ENCODE measurements at regions not wholly inside any gene's neighbourhood (a gene's known extent, or its start where the extent isn't known, plus 50 kb on each side); places are given as distances from the start of the nearest gene placed in this dataset.
A peak's percentile ranks its signal among the peaks of the same experiment; 100 is the strongest.

DNA sequence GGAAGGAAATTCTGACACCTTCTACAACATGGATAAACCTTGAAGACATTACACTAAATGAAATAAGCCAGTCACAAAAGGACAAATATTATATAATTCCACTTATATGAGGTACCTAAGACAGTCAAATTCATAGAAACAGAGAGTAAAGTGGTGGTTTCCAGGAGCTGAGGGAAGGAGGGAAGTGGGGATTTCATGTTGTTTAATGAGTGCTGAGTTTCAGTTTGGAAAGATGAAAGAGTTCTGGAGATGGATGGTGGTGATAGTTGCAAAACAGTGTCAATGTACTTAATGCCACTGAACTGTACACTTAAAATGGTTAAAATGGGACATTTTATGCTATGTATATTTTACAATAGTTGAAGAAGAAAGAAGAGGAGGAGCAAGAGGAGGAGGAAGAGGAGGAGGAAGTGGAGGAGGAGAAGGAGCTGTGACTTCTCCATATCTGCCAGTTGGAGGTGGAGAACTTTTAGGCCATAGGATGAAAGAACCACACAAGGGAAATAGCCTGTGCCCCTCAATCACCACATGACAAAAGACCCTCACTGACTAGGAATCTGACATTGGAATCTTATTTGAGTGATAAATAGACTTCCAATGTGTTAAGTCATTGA lies 55.3 kb upstream of the LGALSL start:
- TF ChIP-seq, protein P1, sequence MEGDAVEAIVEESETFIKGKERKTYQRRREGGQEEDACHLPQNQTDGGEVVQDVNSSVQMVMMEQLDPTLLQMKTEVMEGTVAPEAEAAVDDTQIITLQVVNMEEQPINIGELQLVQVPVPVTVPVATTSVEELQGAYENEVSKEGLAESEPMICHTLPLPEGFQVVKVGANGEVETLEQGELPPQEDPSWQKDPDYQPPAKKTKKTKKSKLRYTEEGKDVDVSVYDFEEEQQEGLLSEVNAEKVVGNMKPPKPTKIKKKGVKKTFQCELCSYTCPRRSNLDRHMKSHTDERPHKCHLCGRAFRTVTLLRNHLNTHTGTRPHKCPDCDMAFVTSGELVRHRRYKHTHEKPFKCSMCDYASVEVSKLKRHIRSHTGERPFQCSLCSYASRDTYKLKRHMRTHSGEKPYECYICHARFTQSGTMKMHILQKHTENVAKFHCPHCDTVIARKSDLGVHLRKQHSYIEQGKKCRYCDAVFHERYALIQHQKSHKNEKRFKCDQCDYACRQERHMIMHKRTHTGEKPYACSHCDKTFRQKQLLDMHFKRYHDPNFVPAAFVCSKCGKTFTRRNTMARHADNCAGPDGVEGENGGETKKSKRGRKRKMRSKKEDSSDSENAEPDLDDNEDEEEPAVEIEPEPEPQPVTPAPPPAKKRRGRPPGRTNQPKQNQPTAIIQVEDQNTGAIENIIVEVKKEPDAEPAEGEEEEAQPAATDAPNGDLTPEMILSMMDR (conservative IDR thresholded peaks at IDR 0.05 in 1 of 2, IDR thresholded peaks at IDR 0.05 in 1 of 2; ENCODE audit: low read depth in 1 of 2, low read length in 2 of 2) = no peak
- no peak for TF ChIP-seq EZH2 (IDR thresholded peaks at IDR 0.05; ENCODE audit: low read length, missing control alignments)
- Histone ChIP-seq H3K4me1 (ENCODE audit: control insufficient read depth, extremely low read depth, insufficient read depth, low read length) (peaks cover 2% of the 10 kb centered on the region), H3K9me3 (ENCODE audit: control insufficient read depth, insufficient read depth, low read depth, low read length) (no peaks in the 10 kb centered on the region)

DNA sequence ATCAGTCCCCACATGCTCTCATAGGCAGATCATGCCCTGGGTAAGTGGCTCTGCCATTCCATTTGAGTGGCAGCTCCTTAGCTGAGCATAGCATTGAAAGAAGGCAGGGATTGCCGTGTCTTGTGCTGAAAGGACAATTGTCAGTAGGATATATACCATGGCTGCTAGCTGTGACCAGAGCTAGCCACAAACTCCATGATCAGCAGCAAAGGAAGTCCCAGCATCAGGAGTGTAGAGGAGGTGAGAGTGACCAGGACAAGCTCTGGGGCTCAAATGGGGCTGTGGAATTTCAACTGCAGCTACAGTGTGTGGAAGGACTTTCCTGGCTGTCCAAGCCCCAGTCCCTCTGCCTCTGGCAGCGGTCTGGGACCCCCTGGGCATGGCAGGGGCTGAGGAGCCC lies 54.4 kb upstream of the LGALSL start:
- no peak overlapping the region for H2AFZ ChIP-seq (ENCODE audit: low read length)
- H3K27me3 ChIP-seq (ENCODE audit: control insufficient read depth, insufficient read depth, low read length) = no peaks in the 10 kb centered on the region
- DNase-seq (ENCODE audit: low read depth in 2 of 2) = no peak
- H3K36me3 ChIP-seq (ENCODE audit: control insufficient read depth, insufficient read depth, low read length) = no peaks in the 10 kb centered on the region
- H3K9ac ChIP-seq (ENCODE audit: insufficient read depth, low read length) = no peak overlapping the region
- H3K27ac ChIP-seq (ENCODE audit: insufficient read depth, low read length) = no peak overlapping the region
- no peak overlapping the region for H3K4me2 ChIP-seq (ENCODE audit: extremely low read depth, insufficient read depth, low read length)
- H4K20me1 ChIP-seq (ENCODE audit: control insufficient read depth, extremely low read depth, insufficient read depth, low read length) = no peaks in the 10 kb centered on the region
- no peaks in the 10 kb centered on the region for H3K79me2 ChIP-seq (ENCODE audit: control insufficient read depth, insufficient read depth, low read length)
- peaks cover 5% of the 10 kb centered on the region for H3K4me1 ChIP-seq (ENCODE audit: control insufficient read depth, extremely low read depth, insufficient read depth, low read length)
- no peak for TF ChIP-seq EZH2 (IDR thresholded peaks at IDR 0.05; ENCODE audit: low read length, missing control alignments)
- TF ChIP-seq, protein P1 (conservative IDR thresholded peaks at IDR 0.05 in 1 of 2, IDR thresholded peaks at IDR 0.05 in 1 of 2; ENCODE audit: low read depth in 1 of 2, low read length in 2 of 2) = no peak
- no peak overlapping the region for H3K4me3 ChIP-seq (replicated peaks in 1 of 4; ENCODE audit: control extremely low read depth in 1 of 4, insufficient read depth in 1 of 4, low read depth in 3 of 4, low read length in 4 of 4)
- H3K9me3 ChIP-seq (ENCODE audit: control insufficient read depth, insufficient read depth, low read depth, low read length) = no peaks in the 10 kb centered on the region

More for the DNA sequence above, 55.3 kb upstream of the LGALSL start:
- no peaks in the 10 kb centered on the region for H4K20me1 ChIP-seq (ENCODE audit: control insufficient read depth, extremely low read depth, insufficient read depth, low read length)
- no peak overlapping the region for H2AFZ ChIP-seq (ENCODE audit: low read length)
- no peaks in the 10 kb centered on the region for H3K36me3 ChIP-seq (ENCODE audit: control insufficient read depth, insufficient read depth, low read length)
- DNase-seq (ENCODE audit: low read depth in 2 of 2) = no peak
- no peak overlapping the region for H3K9ac ChIP-seq (ENCODE audit: insufficient read depth, low read length)
- no peak overlapping the region for H3K4me2 ChIP-seq (ENCODE audit: extremely low read depth, insufficient read depth, low read length)
- peaks cover 2% of the 10 kb centered on the region for H3K27me3 ChIP-seq (ENCODE audit: control insufficient read depth, insufficient read depth, low read length)
- no peak overlapping the region for H3K27ac ChIP-seq (ENCODE audit: insufficient read depth, low read length)
- no peaks in the 10 kb centered on the region for H3K79me2 ChIP-seq (ENCODE audit: control insufficient read depth, insufficient read depth, low read length)
- no peak overlapping the region for H3K4me3 ChIP-seq (replicated peaks in 1 of 4; ENCODE audit: control extremely low read depth in 1 of 4, insufficient read depth in 1 of 4, low read depth in 3 of 4, low read length in 4 of 4)

DNA sequence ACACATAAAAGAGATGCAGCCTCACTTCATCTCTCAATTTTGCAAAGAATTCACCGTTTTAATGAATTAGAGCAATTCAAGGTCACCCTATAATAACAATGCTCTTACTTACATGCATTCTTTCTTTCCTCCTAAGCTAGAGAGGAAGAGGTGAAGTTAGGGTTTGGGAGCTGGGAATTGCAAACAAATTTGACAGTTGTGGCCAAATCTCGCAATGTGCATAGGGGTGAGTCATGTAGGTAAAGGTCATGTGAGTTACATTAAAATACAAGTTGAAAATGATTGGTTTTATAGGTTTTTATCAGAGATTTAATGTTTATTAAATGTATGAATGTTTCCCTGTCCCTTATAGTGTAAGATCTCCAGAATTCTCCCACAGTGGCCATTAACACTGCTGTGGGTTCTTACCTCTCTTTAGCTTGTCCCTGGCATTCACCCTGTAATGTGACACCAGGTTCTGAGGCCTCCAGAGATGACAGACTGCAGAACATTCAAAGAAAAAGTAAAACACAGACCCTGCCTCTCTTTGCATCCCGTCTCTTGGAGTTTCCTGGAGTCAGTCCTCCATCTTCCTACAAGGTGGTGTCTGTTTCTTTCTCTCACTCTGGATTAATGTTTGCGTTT lies 53.7 kb upstream of the LGALSL start:
- peak in 1 of 2 donors; percentile 41 for DNase-seq (ENCODE audit: low read depth in 2 of 2)
- TF ChIP-seq, protein P1 (conservative IDR thresholded peaks at IDR 0.05 in 1 of 2, IDR thresholded peaks at IDR 0.05 in 1 of 2; ENCODE audit: low read depth in 1 of 2, low read length in 2 of 2) = no peak
- no peak for TF ChIP-seq EZH2 (IDR thresholded peaks at IDR 0.05; ENCODE audit: low read length, missing control alignments)
- H3K4me1 ChIP-seq (ENCODE audit: control insufficient read depth, extremely low read depth, insufficient read depth, low read length) = peaks cover 10% of the 10 kb centered on the region
- no peaks in the 10 kb centered on the region for H3K36me3 ChIP-seq (ENCODE audit: control insufficient read depth, insufficient read depth, low read length)
- H3K4me3 ChIP-seq (replicated peaks in 1 of 4; ENCODE audit: control extremely low read depth in 1 of 4, insufficient read depth in 1 of 4, low read depth in 3 of 4, low read length in 4 of 4) = no peak overlapping the region
- no peaks in the 10 kb centered on the region for H4K20me1 ChIP-seq (ENCODE audit: control insufficient read depth, extremely low read depth, insufficient read depth, low read length)
- H3K27ac ChIP-seq (ENCODE audit: insufficient read depth, low read length) = no peak overlapping the region
- no peak overlapping the region for H3K4me2 ChIP-seq (ENCODE audit: extremely low read depth, insufficient read depth, low read length)
- no peak overlapping the region for H2AFZ ChIP-seq (ENCODE audit: low read length)
- no peaks in the 10 kb centered on the region for H3K79me2 ChIP-seq (ENCODE audit: control insufficient read depth, insufficient read depth, low read length)
- H3K9me3 ChIP-seq (ENCODE audit: control insufficient read depth, insufficient read depth, low read depth, low read length) = no peaks in the 10 kb centered on the region
- H3K9ac ChIP-seq (ENCODE audit: insufficient read depth, low read length) = no peak overlapping the region
- H3K27me3 ChIP-seq (ENCODE audit: control insufficient read depth, insufficient read depth, low read length) = no peaks in the 10 kb centered on the region

Measured in fibroblast of lung (primary cell).